GM12878 (cell line): ENCODE measurements at regions not wholly inside any gene's neighbourhood (a gene's known extent, or its start where the extent isn't known, plus 50 kb on each side); places are given as distances from the start of the nearest gene placed in this dataset.

ENCODE experiments used
- CREB1 ChIP-seq: IDR thresholded peaks from 2 replicates; pipeline ENCODE4 v1.6.1; 2012; ENCODE audit warnings: low read depth, mild to moderate bottlenecking, inconsistent platforms
- CTCF ChIP-seq, 3 experiments: IDR thresholded peaks in 2 of 3; conservative IDR thresholded peaks in 1 of 3; 2 replicates each; pipeline ENCODE4 v1.5.1; 2011; ENCODE audit warnings: low read depth in 3 of 3, low read length in 3 of 3, mild to moderate bottlenecking in 3 of 3, control low read depth in 2 of 3, moderate library complexity in 2 of 3, inconsistent platforms in 1 of 3, mixed read lengths in 1 of 3; ENCODE audit not compliant: control insufficient read depth in 2 of 3, insufficient read depth in 1 of 3; ENCODE audit errors: extremely low read depth in 1 of 3
- EZH2 ChIP-seq: IDR thresholded peaks from 2 replicates; pipeline ENCODE4 v1.6.1; 2012; ENCODE audit warnings: low read depth, mild to moderate bottlenecking, control low read depth, inconsistent platforms, low read length, borderline replicate concordance; ENCODE audit not compliant: control insufficient read depth
- HDAC6 ChIP-seq: fragments of 200-600 bp; sonication (generic); IDR thresholded peaks from one replicate; pipeline ENCODE4 v1.8.0; 2017; ENCODE audit warnings: antibody characterized with exemption; ENCODE audit not compliant: unreplicated experiment
- JUNB ChIP-seq: IDR thresholded peaks from 2 replicates; pipeline ENCODE4 v1.6.1; 2016; ENCODE audit warnings: antibody characterized with exemption, mild to moderate bottlenecking
- MEF2A ChIP-seq: IDR thresholded peaks from 2 replicates; pipeline ENCODE4 v1.6.1; 2011; ENCODE audit warnings: low read depth, mild to moderate bottlenecking, low read length, moderate library complexity; ENCODE audit not compliant: insufficient read depth
- NFYB ChIP-seq: IDR thresholded peaks from 2 replicates; pipeline ENCODE4 v1.6.1; 2011; ENCODE audit warnings: low read depth, mild to moderate bottlenecking, low read length, improper control_type of control experiment, moderate library complexity; ENCODE audit not compliant: insufficient read depth
- POLR2A ChIP-seq: IDR thresholded peaks from 2 replicates; pipeline ENCODE4 v1.6.1; 2011; ENCODE audit warnings: low read depth, mild to moderate bottlenecking, low read length
- SIN3A ChIP-seq: IDR thresholded peaks from 2 replicates; pipeline ENCODE4 v1.6.1; 2012; ENCODE audit warnings: low read depth, low read length, improper control_type of control experiment
- SP1 ChIP-seq: IDR thresholded peaks from one replicate; pipeline ENCODE4 v1.6.1; 2011; ENCODE audit warnings: low read depth, low read length
- SUZ12 ChIP-seq: fragments of 200-600 bp; sonication (generic); IDR thresholded peaks from one replicate; pipeline ENCODE4 v1.6.1; 2018; ENCODE audit warnings: antibody characterized with exemption, mild to moderate bottlenecking; ENCODE audit not compliant: unreplicated experiment
- TAF1 ChIP-seq: IDR thresholded peaks from 2 replicates; pipeline ENCODE4 v1.6.1; 2011; ENCODE audit warnings: mild to moderate bottlenecking, low read depth, low read length, borderline replicate concordance
- ZBED1 ChIP-seq: IDR thresholded peaks from 2 replicates; pipeline ENCODE4 v1.6.1; 2016; ENCODE audit warnings: borderline replicate concordance

GRCh38 chr2:186009341-186009740 is 270.7 kb downstream of the FSIP2 start:
- TF ChIP-seq CTCF (IDR thresholded peaks at IDR 0.05 in 2 of 3, conservative IDR thresholded peaks at IDR 0.05 in 1 of 3; ENCODE audit: control insufficient read depth in 2 of 3, extremely low read depth in 1 of 3, insufficient read depth in 1 of 3, low read depth in 3 of 3, low read length in 3 of 3), result no peak
- no peak for TF ChIP-seq SUZ12
- no peak for TF ChIP-seq POLR2A
- no peak for TF ChIP-seq EZH2
- no peak for TF ChIP-seq NFYB
- no peak for TF ChIP-seq TAF1
- no peak for TF ChIP-seq SP1
- no peak for TF ChIP-seq SIN3A
- no peak for TF ChIP-seq MEF2A
- no peak for TF ChIP-seq CREB1
- TF ChIP-seq HDAC6, result no peak
- no peak for TF ChIP-seq JUNB
- TF ChIP-seq ZBED1, result no peak
